ENCODE measurements at regions not wholly inside any gene's neighbourhood (a gene's known extent, or its start where the extent isn't known, plus 50 kb on each side); places are given as distances from the start of the nearest gene placed in this dataset.

GRCh38 chr9:95771556-95772246, 103.8 kb upstream of the ERCC6L2 start:
- ATAC-seq (peak; percentile 48), DNase-seq (peak in 2 of 4 donors; percentile 24 to 27)
- Histone ChIP-seq H3K4me1 (peaks cover 23% of the 10 kb centered on the region), H3K27ac (peak overlapping the region in 3 of 4 donors; percentile 64 to 81 (median 70)), H3K36me3 (replicated peaks in 1 of 2; ENCODE audit: insufficient read depth in 1 of 2, low read depth in 2 of 2) (no peaks in the 10 kb centered on the region), H3K27me3 (no peaks in the 10 kb centered on the region), H3K9me3 (no peaks in the 10 kb centered on the region), H3K4me3 (no peak overlapping the region)
- WGBS, 2 donors = 22 to 27% methylated on average over 17 to 20 of the region's 20 CpGs
- intact Hi-C loops (cut with DNase I) = no loop called here
- TF ChIP-seq POLR2A (IDR thresholded peaks at IDR 0.05) (no peak), CTCF (IDR thresholded peaks at IDR 0.05) (no peak)

- intact Hi-C loops (cut with DNase I) = no loop called here
- WGBS, 2 donors = 60 to 62% methylated on average over 5 to 7 of the region's 7 CpGs
- TF ChIP-seq POLR2A (IDR thresholded peaks at IDR 0.05) (no peak), CTCF (IDR thresholded peaks at IDR 0.05) (no peak)
Measured at GRCh38 chr9:95770653-95771131, 104.8 kb upstream of the ERCC6L2 start.

GRCh38 chr9:95769909-95770433, 105.5 kb upstream of the ERCC6L2 start:
- Histone ChIP-seq H3K27ac (no peak overlapping the region), H3K4me3 (no peak overlapping the region), H3K4me1 (peaks cover 23% of the 10 kb centered on the region), H3K9me3 (no peaks in the 10 kb centered on the region), H3K27me3 (no peaks in the 10 kb centered on the region), H3K36me3 (replicated peaks in 1 of 2; ENCODE audit: insufficient read depth in 1 of 2, low read depth in 2 of 2) (no peaks in the 10 kb centered on the region)
- no peak for ATAC-seq
- 83 to 89% methylated on average over 6 of the region's 6 CpGs for WGBS, 2 donors
- no peak for TF ChIP-seq POLR2A (IDR thresholded peaks at IDR 0.05)
- TF ChIP-seq CTCF (IDR thresholded peaks at IDR 0.05) = no peak
- DNase-seq = no peak
- intact Hi-C loops (cut with DNase I) = no loop called here

More at GRCh38 chr9:95770653-95771131, 104.8 kb upstream of the ERCC6L2 start:
- H3K36me3 ChIP-seq (replicated peaks in 1 of 2; ENCODE audit: insufficient read depth in 1 of 2, low read depth in 2 of 2) = no peaks in the 10 kb centered on the region
- H3K4me1 ChIP-seq = peaks cover 23% of the 10 kb centered on the region
- H3K27me3 ChIP-seq = no peaks in the 10 kb centered on the region
- DNase-seq = no peak
- peak; percentile 22 for ATAC-seq
- H3K27ac ChIP-seq = no peak overlapping the region
- no peak overlapping the region for H3K4me3 ChIP-seq
- no peaks in the 10 kb centered on the region for H3K9me3 ChIP-seq

GRCh38 chr9:95769473-95769872, 106.0 kb upstream of the ERCC6L2 start:
- Histone ChIP-seq H3K4me3 (no peak overlapping the region), H3K27ac (no peak overlapping the region), H3K9me3 (no peaks in the 10 kb centered on the region), H3K27me3 (no peaks in the 10 kb centered on the region), H3K36me3 (replicated peaks in 1 of 2; ENCODE audit: insufficient read depth in 1 of 2, low read depth in 2 of 2) (no peaks in the 10 kb centered on the region), H3K4me1 (peaks cover 23% of the 10 kb centered on the region)
- TF ChIP-seq CTCF (IDR thresholded peaks at IDR 0.05) (no peak), POLR2A (IDR thresholded peaks at IDR 0.05) (no peak)
- DNase-seq (no peak), ATAC-seq (no peak)
- 94 to 97% methylated on average over 2 of the region's 2 CpGs for WGBS, 2 donors
- intact Hi-C loops (cut with DNase I) = no loop called here

- TF ChIP-seq CTCF (IDR thresholded peaks at IDR 0.05) (no peak), POLR2A (IDR thresholded peaks at IDR 0.05) (no peak)
- ATAC-seq (no peak), DNase-seq (no peak)
- no peak overlapping the region for H3K27ac ChIP-seq
- H3K4me1 ChIP-seq = peaks cover 7% of the 10 kb centered on the region
- H3K36me3 ChIP-seq (replicated peaks in 1 of 2; ENCODE audit: insufficient read depth in 1 of 2, low read depth in 2 of 2) = no peaks in the 10 kb centered on the region
- H3K27me3 ChIP-seq = no peaks in the 10 kb centered on the region
- no peak overlapping the region for H3K4me3 ChIP-seq
- no peaks in the 10 kb centered on the region for H3K9me3 ChIP-seq
- WGBS, 2 donors = 86 to 92% methylated on average over 3 to 4 of the region's 4 CpGs
- intact Hi-C loops (cut with DNase I) = no loop called here
Measured at GRCh38 chr9:95766906-95767305, 108.6 kb upstream of the ERCC6L2 start.
